HL-60 (cell line): ENCODE measurements at regions not wholly inside any gene's neighbourhood (a gene's known extent, or its start where the extent isn't known, plus 50 kb on each side); places are given as distances from the start of the nearest gene placed in this dataset.

Experiments
- DNase-seq, 2 experiments: peaks; one replicate each; pipeline ENCODE4 v3.0.0-alpha.2; 2010 to 2020; ENCODE audit warnings: low read depth in 1 of 2, low spot score in 1 of 2
- H3K27ac ChIP-seq: fragments of 250-450 bp; sonication (Bioruptor Pico); replicated peaks from 2 replicates; pipeline ENCODE4 v1.5.1; 2020; ENCODE audit warnings: mild to moderate bottlenecking, moderate library complexity
- H3K27me3 ChIP-seq: fragments of 250-450 bp; sonication (Bioruptor Pico); 2 replicates; pipeline ENCODE4 v1.5.1; 2021; ENCODE audit warnings: mild to moderate bottlenecking, moderate library complexity; ENCODE audit not compliant: insufficient read depth, poor library complexity, severe bottlenecking
- H3K4me3 ChIP-seq: replicated peaks from 2 replicates; pipeline ENCODE4 v1.5.1; 2011; ENCODE audit warnings: mild to moderate bottlenecking, control low read depth, low read length; ENCODE audit not compliant: insufficient read depth
- CTCF ChIP-seq: IDR thresholded peaks from one replicate; pipeline ENCODE4 v1.5.1; 2011; ENCODE audit warnings: low read length, control low read depth, inconsistent platforms; ENCODE audit not compliant: insufficient read depth
- GABPA ChIP-seq: IDR thresholded peaks from 2 replicates; pipeline ENCODE4 v1.6.1; 2012; ENCODE audit warnings: low read depth
- POLR2AphosphoS5 ChIP-seq: IDR thresholded peaks from 2 replicates; pipeline ENCODE4 v1.6.1; 2012; ENCODE audit warnings: low read depth
- REST ChIP-seq: IDR thresholded peaks from 2 replicates; pipeline ENCODE4 v1.6.1; 2012; ENCODE audit warnings: low read depth; ENCODE audit not compliant: insufficient replicate concordance
- SPI1 ChIP-seq: IDR thresholded peaks from 2 replicates; pipeline ENCODE4 v1.6.1; 2012; ENCODE audit warnings: low read depth, mild to moderate bottlenecking, borderline replicate concordance

GRCh38 chr3:83926291-83926690, 1032.5 kb upstream of the CADM2 start:
- TF ChIP-seq REST = no peak
- no peak overlapping the region for H3K4me3 ChIP-seq
- no peaks in the 10 kb centered on the region for H3K27me3 ChIP-seq
- DNase-seq = no peak
- H3K27ac ChIP-seq = no peak overlapping the region

DNA sequence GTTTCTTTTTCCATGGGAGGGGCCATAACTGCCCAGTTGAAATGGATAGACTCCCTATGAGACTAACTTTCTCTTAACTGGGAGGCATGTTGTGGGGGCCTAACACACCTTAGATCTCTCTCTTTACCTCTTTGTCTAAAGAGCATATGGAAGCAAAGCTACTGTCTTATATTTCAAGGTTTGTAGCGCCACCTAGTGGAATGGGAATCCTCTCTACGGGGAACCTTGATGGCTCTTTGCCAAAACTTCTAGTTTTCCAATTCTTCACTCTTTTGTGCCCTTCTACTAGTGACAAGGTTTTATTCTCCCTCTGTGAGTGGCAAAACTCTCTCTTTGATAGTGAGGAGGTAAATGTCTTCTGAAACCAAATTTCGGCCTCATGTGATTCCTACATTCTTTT, 1030.4 kb upstream of the CADM2 start:
- peak; percentile 16 for TF ChIP-seq CTCF
- no peak for TF ChIP-seq SPI1
- no peak for TF ChIP-seq GABPA
- TF ChIP-seq REST = no peak
- TF ChIP-seq POLR2AphosphoS5 = no peak
- Histone ChIP-seq H3K4me3 (no peak overlapping the region), H3K27me3 (no peaks in the 10 kb centered on the region), H3K27ac (no peak overlapping the region)
- peak in 1 of 2 experiments; percentile 61 for DNase-seq

- Histone ChIP-seq H3K27me3 (no peaks in the 10 kb centered on the region), H3K27ac (no peak overlapping the region), H3K4me3 (no peak overlapping the region)
- TF ChIP-seq REST = no peak
- no peak for TF ChIP-seq GABPA
- no peak for TF ChIP-seq CTCF
- no peak for TF ChIP-seq POLR2AphosphoS5
- TF ChIP-seq SPI1 = no peak
- DNase-seq = no peak
These were observed 1029.9 kb upstream of the CADM2 start for GRCh38 chr3:83928903-83929302.
